Neural progenitor cell (in vitro differentiated cells): ENCODE measurements at regions not wholly inside any gene's neighbourhood (a gene's known extent, or its start where the extent isn't known, plus 50 kb on each side); places are given as distances from the start of the nearest gene placed in this dataset.

Experiments
- DNase-seq: peaks from one replicate; pipeline ENCODE4 v3.0.0-alpha.2; 2016; ENCODE audit warnings: low spot score
- H2AFZ ChIP-seq: fragments of 200-600 bp; sonication (generic); replicated peaks from 2 replicates; pipeline ENCODE4 v1.6.1; 2016; ENCODE audit warnings: antibody characterized with exemption
- H3F3A ChIP-seq: fragments of 200-600 bp; sonication (generic); 2 replicates; pipeline ENCODE4 v1.6.1; 2016; ENCODE audit warnings: antibody characterized with exemption, low read depth
- H3K27ac ChIP-seq: fragments of 200-600 bp; sonication (generic); 2 replicates; pipeline ENCODE4 v1.5.1; 2016; ENCODE audit warnings: mild to moderate bottlenecking
- H3K27me3 ChIP-seq: fragments of 200-600 bp; sonication (generic); 2 replicates; pipeline ENCODE4 v1.6.1; 2016; ENCODE audit warnings: mild to moderate bottlenecking, moderate library complexity
- H3K36me3 ChIP-seq: fragments of 200-600 bp; sonication (generic); 2 replicates; pipeline ENCODE4 v1.5.1; 2016
- H3K4me1 ChIP-seq: fragments of 200-600 bp; sonication (generic); 2 replicates; pipeline ENCODE4 v1.6.1; 2016; ENCODE audit warnings: mixed run types
- H3K4me2 ChIP-seq: fragments of 200-600 bp; sonication (generic); 2 replicates; pipeline ENCODE4 v1.6.1; 2016
- H3K4me3 ChIP-seq: fragments of 200-600 bp; sonication (generic); 2 replicates; pipeline ENCODE4 v1.5.1; 2016
- H3K79me2 ChIP-seq: fragments of 200-600 bp; sonication (generic); 2 replicates; pipeline ENCODE4 v1.6.1; 2016; ENCODE audit warnings: low read depth
- H3K9ac ChIP-seq: fragments of 200-600 bp; sonication (generic); 2 replicates; pipeline ENCODE4 v1.6.1; 2016
- H3K9me3 ChIP-seq: fragments of 200-600 bp; sonication (generic); 2 replicates; pipeline ENCODE4 v1.5.1; 2016; ENCODE audit warnings: low read depth
- H4K20me1 ChIP-seq: fragments of 200-600 bp; sonication (generic); 2 replicates; pipeline ENCODE4 v1.6.1; 2016; ENCODE audit warnings: low read depth
- H3K27ac Mint-ChIP-seq: 3 replicates; pipeline ENCODE4 v1.8.0; 2021; ENCODE audit warnings: mixed read lengths
- H3K27me3 Mint-ChIP-seq: 2 replicates; pipeline ENCODE4 v1.8.0; 2022; ENCODE audit warnings: low read depth, mild to moderate bottlenecking, inconsistent platforms, moderate library complexity, mixed read lengths; ENCODE audit not compliant: insufficient read depth
- H3K36me3 Mint-ChIP-seq: 3 replicates; pipeline ENCODE4 v1.8.0; 2021; ENCODE audit warnings: mixed read lengths
- H3K4me1 Mint-ChIP-seq: 3 replicates; pipeline ENCODE4 v1.8.0; 2021; ENCODE audit warnings: mixed read lengths
- H3K4me3 Mint-ChIP-seq: 3 replicates; pipeline ENCODE4 v1.8.0; 2021; ENCODE audit warnings: mild to moderate bottlenecking, moderate library complexity, mixed read lengths
- H3K9me3 Mint-ChIP-seq: 3 replicates; pipeline ENCODE4 v1.8.0; 2020; ENCODE audit warnings: mixed read lengths
- EZH2 ChIP-seq: fragments of 200-600 bp; sonication (generic); IDR thresholded peaks from 2 replicates; pipeline ENCODE4 v1.6.1; 2017; ENCODE audit warnings: antibody characterized with exemption, mild to moderate bottlenecking, moderate library complexity
- EZH2phosphoT487 ChIP-seq: fragments of 200-600 bp; sonication (generic); IDR thresholded peaks from 2 replicates; pipeline ENCODE4 v1.6.1; 2017; ENCODE audit warnings: antibody characterized with exemption
- TF ChIP-seq, protein P1 (sequence below): fragments of 200-600 bp; sonication (generic); IDR thresholded peaks from 2 replicates; pipeline ENCODE4 v1.5.1; 2017; ENCODE audit warnings: antibody characterized with exemption, mild to moderate bottlenecking

GRCh38 chr3:150098621-150099020 lies 127.9 kb upstream of the PFN2 start:
- Histone ChIP-seq H3K27me3 (no peaks in the 10 kb centered on the region), H3K36me3 (no peaks in the 10 kb centered on the region), H4K20me1 (no peaks in the 10 kb centered on the region), H3K4me1 (peaks cover 22% of the 10 kb centered on the region), H3K79me2 (no peaks in the 10 kb centered on the region), H3F3A (peaks cover 26% of the 10 kb centered on the region), H3K9ac (no peak overlapping the region), H3K27ac (no peak overlapping the region), H3K9me3 (peaks cover 8% of the 10 kb centered on the region), H3K4me2 (no peak overlapping the region), H3K4me3 (no peak overlapping the region), H2AFZ (no peak overlapping the region)
- Mint-ChIP-seq H3K36me3 (peaks cover 8% of the 10 kb centered on the region), H3K4me3 (no peak overlapping the region), H3K9me3 (peaks cover 34% of the 10 kb centered on the region), H3K27me3 (peaks cover 6% of the 10 kb centered on the region), H3K4me1 (peaks cover 36% of the 10 kb centered on the region), H3K27ac (no peak overlapping the region)
- no peak for DNase-seq
- no peak for TF ChIP-seq EZH2phosphoT487
- TF ChIP-seq EZH2 = no peak
- TF ChIP-seq, protein P1, sequence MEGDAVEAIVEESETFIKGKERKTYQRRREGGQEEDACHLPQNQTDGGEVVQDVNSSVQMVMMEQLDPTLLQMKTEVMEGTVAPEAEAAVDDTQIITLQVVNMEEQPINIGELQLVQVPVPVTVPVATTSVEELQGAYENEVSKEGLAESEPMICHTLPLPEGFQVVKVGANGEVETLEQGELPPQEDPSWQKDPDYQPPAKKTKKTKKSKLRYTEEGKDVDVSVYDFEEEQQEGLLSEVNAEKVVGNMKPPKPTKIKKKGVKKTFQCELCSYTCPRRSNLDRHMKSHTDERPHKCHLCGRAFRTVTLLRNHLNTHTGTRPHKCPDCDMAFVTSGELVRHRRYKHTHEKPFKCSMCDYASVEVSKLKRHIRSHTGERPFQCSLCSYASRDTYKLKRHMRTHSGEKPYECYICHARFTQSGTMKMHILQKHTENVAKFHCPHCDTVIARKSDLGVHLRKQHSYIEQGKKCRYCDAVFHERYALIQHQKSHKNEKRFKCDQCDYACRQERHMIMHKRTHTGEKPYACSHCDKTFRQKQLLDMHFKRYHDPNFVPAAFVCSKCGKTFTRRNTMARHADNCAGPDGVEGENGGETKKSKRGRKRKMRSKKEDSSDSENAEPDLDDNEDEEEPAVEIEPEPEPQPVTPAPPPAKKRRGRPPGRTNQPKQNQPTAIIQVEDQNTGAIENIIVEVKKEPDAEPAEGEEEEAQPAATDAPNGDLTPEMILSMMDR = no peak

DNA sequence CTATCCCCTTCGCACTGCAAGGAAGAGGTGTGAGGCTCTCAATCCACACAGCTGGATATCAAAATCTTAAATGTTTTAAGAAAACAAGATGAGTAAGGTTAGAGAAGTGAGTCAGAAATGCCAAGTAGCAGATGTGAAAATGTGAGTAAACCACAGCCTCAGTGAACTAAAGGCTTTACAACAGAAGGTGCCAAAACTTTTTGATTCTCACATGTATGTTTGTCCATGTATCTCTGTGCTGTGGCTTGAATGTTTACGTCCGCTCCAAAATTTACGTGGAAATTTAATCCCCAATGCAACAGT lies 126.8 kb upstream of the PFN2 start:
- Histone ChIP-seq H3K79me2 (no peaks in the 10 kb centered on the region), H3K27ac (peak overlapping the region; percentile 90), H3K4me2 (peak overlapping the region; percentile 52), H3K4me3 (no peak overlapping the region), H4K20me1 (no peaks in the 10 kb centered on the region), H3K9ac (no peak overlapping the region), H3F3A (peaks cover 26% of the 10 kb centered on the region), H3K4me1 (peaks cover 22% of the 10 kb centered on the region), H3K36me3 (no peaks in the 10 kb centered on the region), H3K27me3 (no peaks in the 10 kb centered on the region), H3K9me3 (peaks cover 8% of the 10 kb centered on the region), H2AFZ (peak overlapping the region; percentile 85)
- peaks cover 31% of the 10 kb centered on the region for H3K4me1 Mint-ChIP-seq
- peak overlapping the region; percentile 91 for H3K27ac Mint-ChIP-seq
- peaks cover 29% of the 10 kb centered on the region for H3K9me3 Mint-ChIP-seq
- no peak overlapping the region for H3K4me3 Mint-ChIP-seq
- no peak for TF ChIP-seq EZH2phosphoT487
- TF ChIP-seq EZH2 = no peak
- TF ChIP-seq, protein P1 = no peak
- H3K27me3 Mint-ChIP-seq = peaks cover 6% of the 10 kb centered on the region
- peaks cover 7% of the 10 kb centered on the region for H3K36me3 Mint-ChIP-seq
- DNase-seq = no peak

DNA sequence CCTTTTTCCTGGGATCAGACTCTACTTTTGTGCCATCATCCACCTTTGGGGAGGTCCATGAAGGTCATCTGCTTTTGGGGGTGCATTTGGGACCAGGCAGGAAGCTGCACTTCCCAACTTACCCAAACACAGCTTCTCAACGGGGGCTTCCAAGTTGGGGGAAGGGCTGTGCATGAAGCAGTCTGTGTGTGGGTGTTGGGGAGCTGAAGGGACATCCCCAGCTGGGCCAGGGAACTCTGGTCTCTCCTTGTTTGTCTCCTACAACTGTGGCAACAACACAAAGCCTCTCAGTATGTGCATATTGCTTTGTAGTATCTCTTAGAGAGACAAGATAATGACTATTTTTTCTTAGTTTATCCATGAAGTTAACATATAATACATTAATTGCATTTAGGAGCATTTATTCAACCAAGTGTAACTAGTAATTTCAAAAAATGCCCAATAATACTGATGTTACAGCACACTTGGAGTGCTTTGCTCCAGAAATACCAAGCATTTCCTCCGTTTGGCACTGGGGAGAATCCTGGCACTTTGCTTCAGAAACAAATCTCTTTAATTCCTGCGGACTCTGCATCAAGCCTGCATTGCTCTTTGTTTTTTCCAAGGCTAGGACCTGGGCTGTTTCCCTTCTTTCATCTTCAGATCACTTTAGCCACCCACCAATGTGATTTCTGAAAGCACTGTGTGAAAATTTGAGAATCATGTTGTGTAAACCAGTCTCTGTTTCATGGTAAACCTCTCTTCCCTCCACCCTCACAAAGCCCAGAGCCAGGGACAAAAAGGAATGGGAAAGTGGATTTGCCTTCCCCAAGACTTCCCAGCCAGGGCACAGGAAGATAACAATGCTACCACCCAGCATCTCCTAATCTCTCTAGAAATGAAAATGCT lies 126.2 kb upstream of the PFN2 start:
- peaks cover 25% of the 10 kb centered on the region for H3K9me3 Mint-ChIP-seq
- H3K36me3 Mint-ChIP-seq = peaks cover 7% of the 10 kb centered on the region
- Histone ChIP-seq H2AFZ (peak overlapping the region; percentile 85), H4K20me1 (no peaks in the 10 kb centered on the region), H3K9me3 (peaks cover 8% of the 10 kb centered on the region), H3K79me2 (no peaks in the 10 kb centered on the region), H3F3A (peaks cover 26% of the 10 kb centered on the region), H3K9ac (no peak overlapping the region), H3K27me3 (no peaks in the 10 kb centered on the region), H3K36me3 (no peaks in the 10 kb centered on the region), H3K27ac (peak overlapping the region; percentile 90), H3K4me2 (peak overlapping the region; percentile 52), H3K4me1 (peaks cover 22% of the 10 kb centered on the region), H3K4me3 (peak overlapping the region; percentile 6)
- peaks cover 6% of the 10 kb centered on the region for H3K27me3 Mint-ChIP-seq
- H3K4me1 Mint-ChIP-seq = peaks cover 31% of the 10 kb centered on the region
- TF ChIP-seq EZH2 (no peak), EZH2phosphoT487 (no peak)
- TF ChIP-seq, protein P1 = no peak
- peak overlapping the region; percentile 21 for H3K4me3 Mint-ChIP-seq
- peak overlapping the region; percentile 91 for H3K27ac Mint-ChIP-seq
- peak; percentile 59 for DNase-seq
